ENCODE measurements at regions not wholly inside any gene's neighbourhood (a gene's known extent, or its start where the extent isn't known, plus 50 kb on each side); places are given as distances from the start of the nearest gene placed in this dataset.

DNA sequence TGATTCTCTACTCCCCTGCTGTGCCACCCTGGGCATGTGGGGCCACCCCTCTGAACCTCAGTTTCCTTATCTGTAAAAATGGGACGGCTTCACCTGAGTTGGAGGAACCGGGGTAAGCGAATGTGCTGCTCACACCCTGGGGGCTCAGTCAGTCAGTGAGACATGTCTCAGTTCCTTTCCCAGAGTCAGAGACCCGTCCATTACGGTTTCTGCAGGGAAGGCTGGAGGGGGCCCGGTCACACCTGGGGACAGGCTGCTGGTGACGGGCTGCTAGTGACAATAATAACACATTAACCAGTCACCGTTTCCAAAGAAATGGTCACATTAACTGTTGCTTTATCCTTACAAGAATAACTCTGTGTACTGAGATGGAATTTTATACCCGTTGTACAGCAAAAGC is 282.4 kb downstream of the NSG2 start:
- Histone ChIP-seq H3K9me3 (no peaks in the 10 kb centered on the region), H3K4me1 (no peaks in the 10 kb centered on the region), H3K27me3 (peaks cover 63% of the 10 kb centered on the region), H3K36me3 (no peaks in the 10 kb centered on the region), H3K4me3 (no peak overlapping the region), H3K27ac (no peak overlapping the region)
- no peak for DNase-seq (ENCODE audit: low spot score in 2 of 2)
- TF ChIP-seq POLR2A (IDR thresholded peaks at IDR 0.05): no peak
- TF ChIP-seq, protein P1, sequence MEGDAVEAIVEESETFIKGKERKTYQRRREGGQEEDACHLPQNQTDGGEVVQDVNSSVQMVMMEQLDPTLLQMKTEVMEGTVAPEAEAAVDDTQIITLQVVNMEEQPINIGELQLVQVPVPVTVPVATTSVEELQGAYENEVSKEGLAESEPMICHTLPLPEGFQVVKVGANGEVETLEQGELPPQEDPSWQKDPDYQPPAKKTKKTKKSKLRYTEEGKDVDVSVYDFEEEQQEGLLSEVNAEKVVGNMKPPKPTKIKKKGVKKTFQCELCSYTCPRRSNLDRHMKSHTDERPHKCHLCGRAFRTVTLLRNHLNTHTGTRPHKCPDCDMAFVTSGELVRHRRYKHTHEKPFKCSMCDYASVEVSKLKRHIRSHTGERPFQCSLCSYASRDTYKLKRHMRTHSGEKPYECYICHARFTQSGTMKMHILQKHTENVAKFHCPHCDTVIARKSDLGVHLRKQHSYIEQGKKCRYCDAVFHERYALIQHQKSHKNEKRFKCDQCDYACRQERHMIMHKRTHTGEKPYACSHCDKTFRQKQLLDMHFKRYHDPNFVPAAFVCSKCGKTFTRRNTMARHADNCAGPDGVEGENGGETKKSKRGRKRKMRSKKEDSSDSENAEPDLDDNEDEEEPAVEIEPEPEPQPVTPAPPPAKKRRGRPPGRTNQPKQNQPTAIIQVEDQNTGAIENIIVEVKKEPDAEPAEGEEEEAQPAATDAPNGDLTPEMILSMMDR (IDR thresholded peaks at IDR 0.05): no peak
- TF ChIP-seq POLR2AphosphoS5 (IDR thresholded peaks at IDR 0.05): no peak
- TF ChIP-seq EP300 (IDR thresholded peaks at IDR 0.05): no peak
- WGBS: 87% methylated on average over 9 of the region's 9 CpGs

DNA sequence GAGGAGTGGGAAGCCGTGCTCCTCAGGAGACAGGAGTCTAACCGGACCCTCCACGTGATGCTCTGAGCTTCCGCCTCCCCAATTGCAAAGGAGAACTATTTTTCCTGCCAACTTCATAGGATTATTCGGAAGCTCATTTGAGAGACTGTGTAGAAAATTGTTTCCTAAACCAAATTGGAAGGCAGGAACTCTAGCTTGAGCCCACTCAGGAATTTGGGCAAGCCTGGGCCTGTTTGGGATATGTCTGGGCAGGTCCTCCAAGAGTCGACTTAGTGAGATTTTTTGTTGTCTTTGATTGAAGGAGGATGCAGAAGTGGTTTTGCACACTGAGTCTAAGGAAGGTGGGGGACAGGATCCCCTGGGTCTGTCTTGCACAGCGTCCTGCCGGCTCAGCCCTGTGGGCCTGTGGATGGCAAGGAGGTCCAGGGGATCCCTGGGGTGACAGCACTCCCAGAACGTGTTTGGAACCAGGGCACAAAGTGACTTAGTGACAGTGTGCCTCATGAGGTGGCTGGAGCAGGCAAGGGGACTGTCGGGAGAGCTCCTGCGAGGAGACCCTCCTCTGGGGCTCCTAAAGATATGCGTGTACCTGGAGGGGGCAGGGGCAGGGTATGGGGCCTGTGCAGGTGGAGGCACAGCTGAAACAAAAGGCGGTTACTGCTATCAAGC is 283.3 kb downstream of the NSG2 start:
- Histone ChIP-seq H3K4me1 (no peaks in the 10 kb centered on the region), H3K27me3 (peaks cover 60% of the 10 kb centered on the region), H3K9me3 (no peaks in the 10 kb centered on the region), H3K27ac (no peak overlapping the region), H3K4me3 (no peak overlapping the region), H3K36me3 (no peaks in the 10 kb centered on the region)
- no peak for DNase-seq (ENCODE audit: low spot score in 2 of 2)
- 61% methylated on average over 12 of the region's 13 CpGs for WGBS
- TF ChIP-seq, protein P1 (IDR thresholded peaks at IDR 0.05): no peak
- TF ChIP-seq POLR2AphosphoS5 (IDR thresholded peaks at IDR 0.05) (no peak), EP300 (IDR thresholded peaks at IDR 0.05) (no peak), POLR2A (IDR thresholded peaks at IDR 0.05) (no peak)

DNA sequence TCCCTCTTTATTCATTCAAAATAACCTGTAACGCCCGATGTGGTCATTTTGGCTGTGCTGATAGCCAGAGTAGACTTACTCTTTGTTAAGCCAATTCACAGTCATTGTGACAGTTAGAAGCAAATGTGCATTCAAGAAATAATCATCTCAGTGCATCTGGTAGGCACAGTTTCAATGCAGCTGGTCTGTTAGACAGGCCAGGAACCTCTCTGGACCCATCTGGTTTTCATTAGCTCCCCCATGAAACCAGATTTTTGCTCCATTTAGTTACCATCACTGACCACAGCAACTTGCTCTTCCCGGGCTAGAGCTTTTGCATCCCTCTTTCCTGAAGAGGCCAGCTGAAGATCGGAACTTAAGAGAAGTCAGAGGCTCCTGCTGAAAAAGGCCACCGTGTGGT is 284.2 kb downstream of the NSG2 start:
- H3K27ac ChIP-seq: no peak overlapping the region
- H3K4me1 ChIP-seq: no peaks in the 10 kb centered on the region
- peaks cover 59% of the 10 kb centered on the region for H3K27me3 ChIP-seq
- H3K36me3 ChIP-seq: no peaks in the 10 kb centered on the region
- no peak for DNase-seq (ENCODE audit: low spot score in 2 of 2)
- no peaks in the 10 kb centered on the region for H3K9me3 ChIP-seq
- 58% methylated on average over 5 of the region's 5 CpGs for WGBS
- no peak overlapping the region for H3K4me3 ChIP-seq
- TF ChIP-seq EP300 (IDR thresholded peaks at IDR 0.05) (no peak), POLR2AphosphoS5 (IDR thresholded peaks at IDR 0.05) (no peak), POLR2A (IDR thresholded peaks at IDR 0.05) (no peak)
- TF ChIP-seq, protein P1 (IDR thresholded peaks at IDR 0.05): no peak

GRCh38 chr5:174335682-174336364 is 290.3 kb downstream of the NSG2 start:
- Histone ChIP-seq H3K9me3 (no peaks in the 10 kb centered on the region), H3K27ac (no peak overlapping the region), H3K36me3 (no peaks in the 10 kb centered on the region), H3K27me3 (peaks cover 62% of the 10 kb centered on the region), H3K4me3 (no peak overlapping the region), H3K4me1 (peaks cover 10% of the 10 kb centered on the region)
- TF ChIP-seq POLR2AphosphoS5 (IDR thresholded peaks at IDR 0.05) (no peak), EP300 (IDR thresholded peaks at IDR 0.05) (no peak), POLR2A (IDR thresholded peaks at IDR 0.05) (no peak)
- TF ChIP-seq, protein P1 (IDR thresholded peaks at IDR 0.05): no peak
- WGBS: 77% methylated on average over 13 of the region's 13 CpGs
- DNase-seq (ENCODE audit: low spot score in 2 of 2): no peak

DNA sequence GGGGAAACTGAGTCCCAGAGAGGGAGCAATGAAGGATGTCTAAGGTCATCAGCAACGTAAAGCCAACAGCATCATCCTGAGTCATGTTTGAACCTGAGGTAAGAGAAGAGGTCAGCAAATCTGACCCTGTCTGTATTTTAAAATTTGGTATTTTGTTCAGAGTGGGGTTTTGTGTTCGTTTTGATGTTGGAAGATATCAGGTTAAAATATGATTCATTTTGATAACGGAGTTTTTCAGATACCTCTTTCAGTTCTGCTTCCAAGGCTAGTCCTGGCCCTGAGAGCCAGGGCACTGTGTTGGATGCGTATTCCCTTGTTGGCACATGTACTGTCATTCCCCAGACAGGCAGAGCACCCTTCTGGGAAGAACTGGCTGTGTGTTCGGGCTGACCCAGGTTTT is 291.0 kb downstream of the NSG2 start:
- Histone ChIP-seq H3K36me3 (no peaks in the 10 kb centered on the region), H3K4me1 (peaks cover 10% of the 10 kb centered on the region), H3K4me3 (no peak overlapping the region), H3K27ac (no peak overlapping the region), H3K9me3 (no peaks in the 10 kb centered on the region), H3K27me3 (peaks cover 55% of the 10 kb centered on the region)
- no peak for DNase-seq (ENCODE audit: low spot score in 2 of 2)
- WGBS: 63% methylated on average over 5 of the region's 5 CpGs
- TF ChIP-seq POLR2A (IDR thresholded peaks at IDR 0.05): no peak

Data from suprapubic skin (tissue), 4 donors.